Epidermal melanocyte (primary cell): ENCODE measurements at regions not wholly inside any gene's neighbourhood (a gene's known extent, or its start where the extent isn't known, plus 50 kb on each side); places are given as distances from the start of the nearest gene placed in this dataset.

Source experiments
- DNase-seq: peaks from one replicate; pipeline ENCODE4 v3.0.0; 2011; ENCODE audit warnings: low spot score; ENCODE audit not compliant: insufficient read length

DNA sequence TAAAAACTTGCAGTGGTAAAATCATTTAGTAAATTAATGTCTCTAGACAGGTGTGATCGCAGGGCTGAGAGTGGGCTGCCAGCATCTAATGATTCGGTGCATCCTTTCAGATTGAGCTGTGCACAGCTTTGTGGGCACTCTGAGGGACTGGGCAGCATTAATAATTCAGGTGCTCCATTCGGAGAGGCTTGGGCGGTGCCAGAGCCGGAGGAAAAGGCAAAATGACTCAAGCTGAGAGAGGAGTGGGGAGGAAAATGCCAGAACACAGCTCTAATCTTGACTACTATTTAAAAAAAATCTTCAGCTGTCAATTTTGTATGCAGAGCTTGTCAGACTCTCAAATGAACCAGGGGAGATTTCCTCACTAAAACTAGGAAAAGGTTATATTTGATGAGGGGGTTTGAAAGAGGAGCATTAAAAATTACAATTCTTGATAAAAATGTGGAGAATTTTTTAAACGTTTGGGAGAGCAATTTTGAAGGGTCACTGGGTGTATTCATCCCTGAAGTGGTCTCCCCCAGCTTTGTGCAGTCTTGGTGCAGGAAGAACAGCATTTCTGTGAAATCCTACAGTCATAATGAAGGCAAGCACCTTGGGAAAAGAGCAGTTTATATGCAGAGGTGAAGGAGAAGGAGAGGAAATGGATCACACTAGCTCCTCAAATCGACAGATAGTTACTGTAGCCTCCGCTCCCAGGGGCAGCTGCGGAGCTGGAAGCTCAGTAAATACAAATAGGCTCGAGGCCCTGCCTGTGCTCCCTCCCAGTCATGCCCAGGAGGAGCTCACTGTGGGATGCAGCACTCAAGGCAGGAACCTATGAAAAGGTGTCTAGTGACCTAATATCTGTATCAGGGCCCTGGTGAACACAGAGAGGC, 535.4 kb upstream of the RAB6C start:
- no peak for DNase-seq

DNA sequence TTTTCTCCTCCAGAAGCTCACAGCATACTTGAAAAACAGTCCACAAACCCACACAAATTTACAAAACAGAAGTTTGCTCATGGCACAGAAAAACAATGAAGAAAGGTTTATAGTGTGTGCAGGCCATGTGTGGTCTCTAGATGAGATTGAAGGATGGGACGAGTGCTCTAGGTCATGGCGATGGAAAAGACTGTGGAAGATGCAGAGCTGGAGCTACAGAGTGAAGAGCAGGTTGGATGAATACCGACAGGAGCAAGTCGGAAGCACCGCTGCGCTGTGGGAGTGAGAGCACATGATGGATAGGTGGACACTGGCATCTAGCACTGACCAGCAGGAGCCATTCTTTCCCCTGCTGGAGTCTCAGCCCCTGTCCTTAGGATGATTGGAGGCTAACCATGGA, 534.7 kb upstream of the RAB6C start:
- DNase-seq = no peak

DNA sequence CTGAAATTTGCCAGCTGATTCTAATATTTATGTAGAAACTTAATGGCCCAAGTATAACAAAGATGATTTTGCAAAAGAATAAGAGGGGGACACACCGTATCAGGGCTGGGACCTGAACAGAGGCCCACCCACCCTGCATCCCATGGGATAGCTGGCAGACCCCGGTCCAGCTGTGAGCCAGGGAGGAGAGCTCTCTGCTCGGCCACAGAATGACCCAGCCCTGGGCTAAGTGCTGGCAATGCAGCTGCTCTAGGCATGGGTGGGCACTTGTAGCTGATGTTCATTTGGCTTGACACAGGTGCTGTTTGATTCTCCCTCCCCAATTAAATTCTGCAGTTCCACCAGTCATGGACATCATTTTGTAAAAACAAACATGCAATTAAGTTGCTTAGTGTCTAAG, 522.8 kb upstream of the RAB6C start:
- DNase-seq = no peak

DNA sequence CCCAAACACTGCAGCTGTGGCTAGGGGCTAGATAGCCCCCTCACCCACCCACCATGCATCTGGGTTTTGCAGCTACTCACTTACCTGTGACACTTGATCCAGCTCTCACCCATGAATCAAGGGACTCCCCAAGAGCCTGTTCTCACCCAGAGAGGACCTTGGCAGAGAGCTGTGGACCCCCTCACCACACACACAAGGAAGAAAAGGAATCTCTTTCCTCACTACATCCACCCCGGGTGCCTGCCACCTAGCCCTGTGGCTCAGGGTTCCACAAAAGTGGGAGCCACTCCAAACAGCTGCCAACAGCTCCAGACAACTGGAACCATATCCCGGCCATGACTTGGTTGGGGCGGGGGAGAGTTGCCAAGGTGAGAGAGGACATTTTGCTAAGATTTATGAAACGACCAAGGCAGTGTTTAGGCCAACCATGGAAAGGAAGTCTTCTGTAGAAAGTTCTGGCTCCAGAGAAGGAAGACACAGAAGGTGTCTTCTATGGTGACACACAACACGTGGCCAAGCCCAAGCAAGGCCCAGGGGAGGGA, 522.1 kb upstream of the RAB6C start:
- DNase-seq = no peak

DNA sequence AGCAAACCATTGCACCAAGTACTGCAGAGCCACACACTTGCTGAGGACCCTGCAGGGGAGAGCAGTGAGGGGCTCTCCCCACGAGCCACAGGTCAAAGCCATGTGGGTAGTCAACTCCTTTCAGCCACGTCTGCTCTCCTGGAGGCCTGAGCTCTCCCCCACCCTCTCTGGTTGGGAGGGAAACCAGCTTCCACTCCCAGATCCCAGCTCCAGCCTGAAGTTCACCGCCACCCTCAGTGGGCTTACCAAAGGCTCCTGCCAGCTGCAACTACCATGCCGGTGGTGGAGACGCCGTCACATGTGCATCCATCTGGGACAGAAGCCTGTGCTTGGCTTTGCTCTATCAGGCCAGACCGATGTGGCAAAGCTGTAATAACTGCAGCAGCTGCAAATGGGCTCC, 521.5 kb upstream of the RAB6C start:
- no peak for DNase-seq

DNA sequence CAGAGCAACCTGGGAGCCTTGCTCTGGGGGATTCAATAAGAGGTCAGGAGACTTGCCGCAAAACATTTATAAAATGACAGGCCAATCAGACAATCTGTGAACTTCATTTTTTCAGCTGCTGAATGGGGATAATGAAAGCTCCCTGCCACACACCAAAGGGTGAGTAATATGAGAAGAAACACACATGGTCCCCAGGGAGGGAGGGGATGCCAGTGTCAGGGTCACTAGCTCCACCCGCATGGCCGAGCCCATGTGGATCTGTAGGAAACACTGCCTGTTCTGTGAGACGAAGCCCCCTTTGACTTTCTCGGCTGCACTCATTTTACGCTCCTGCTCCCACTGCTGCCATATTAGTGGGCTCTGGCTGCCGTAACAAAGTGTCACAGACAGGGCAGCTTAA, 521.0 kb upstream of the RAB6C start:
- DNase-seq = no peak

DNA sequence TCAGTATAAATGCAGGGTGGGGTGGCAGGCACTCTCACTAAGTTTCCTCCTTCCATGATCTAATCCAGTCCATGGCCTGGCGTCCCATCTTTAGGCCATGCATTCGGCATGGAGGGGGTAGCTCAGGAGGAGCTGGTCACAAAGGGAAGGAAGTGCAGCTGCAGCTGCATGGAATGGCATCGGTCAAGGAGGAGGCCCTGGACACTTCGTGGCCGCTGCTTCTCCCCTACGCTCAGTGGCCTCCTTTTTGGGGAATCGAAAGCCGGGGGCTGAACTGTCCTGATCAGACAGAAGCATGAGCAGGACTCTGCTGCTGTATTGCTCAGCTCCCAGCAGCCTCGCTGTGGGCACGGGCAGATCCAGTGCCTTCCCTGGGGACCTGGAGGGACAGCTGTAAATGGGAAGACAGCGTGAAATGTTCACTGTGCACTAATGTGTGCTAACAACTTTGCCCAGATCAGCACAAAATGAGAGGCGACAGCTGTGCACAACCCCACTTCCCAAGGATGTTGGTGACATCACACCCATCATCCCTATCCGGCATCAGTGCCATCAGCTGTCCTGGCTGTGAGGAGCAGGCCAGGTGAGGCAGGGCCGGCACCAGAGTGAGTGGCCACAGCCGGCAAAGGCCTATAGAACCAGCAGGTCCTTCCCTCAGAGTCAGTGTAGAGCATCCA, 520.1 kb upstream of the RAB6C start:
- DNase-seq = no peak

DNA sequence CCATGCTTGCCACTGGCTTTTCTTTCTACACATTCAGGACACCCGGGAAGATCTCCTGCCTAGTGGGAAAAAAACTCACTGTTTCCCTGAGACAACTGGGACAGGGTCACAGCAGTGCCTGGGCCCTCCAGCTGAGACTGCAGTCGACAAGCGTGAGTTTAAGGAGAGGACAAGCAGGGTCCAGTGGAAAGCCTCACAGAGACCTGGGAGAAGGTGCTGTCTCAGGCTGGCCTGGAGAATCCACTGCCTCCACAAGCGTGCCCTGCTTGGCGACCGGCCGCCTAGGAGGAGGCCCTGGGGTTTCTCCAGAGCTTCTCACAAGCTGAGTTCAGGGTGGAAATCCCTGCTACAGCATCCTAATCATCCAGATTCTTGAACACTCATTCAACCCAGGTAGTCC, 519.6 kb upstream of the RAB6C start:
- DNase-seq = no peak

DNA sequence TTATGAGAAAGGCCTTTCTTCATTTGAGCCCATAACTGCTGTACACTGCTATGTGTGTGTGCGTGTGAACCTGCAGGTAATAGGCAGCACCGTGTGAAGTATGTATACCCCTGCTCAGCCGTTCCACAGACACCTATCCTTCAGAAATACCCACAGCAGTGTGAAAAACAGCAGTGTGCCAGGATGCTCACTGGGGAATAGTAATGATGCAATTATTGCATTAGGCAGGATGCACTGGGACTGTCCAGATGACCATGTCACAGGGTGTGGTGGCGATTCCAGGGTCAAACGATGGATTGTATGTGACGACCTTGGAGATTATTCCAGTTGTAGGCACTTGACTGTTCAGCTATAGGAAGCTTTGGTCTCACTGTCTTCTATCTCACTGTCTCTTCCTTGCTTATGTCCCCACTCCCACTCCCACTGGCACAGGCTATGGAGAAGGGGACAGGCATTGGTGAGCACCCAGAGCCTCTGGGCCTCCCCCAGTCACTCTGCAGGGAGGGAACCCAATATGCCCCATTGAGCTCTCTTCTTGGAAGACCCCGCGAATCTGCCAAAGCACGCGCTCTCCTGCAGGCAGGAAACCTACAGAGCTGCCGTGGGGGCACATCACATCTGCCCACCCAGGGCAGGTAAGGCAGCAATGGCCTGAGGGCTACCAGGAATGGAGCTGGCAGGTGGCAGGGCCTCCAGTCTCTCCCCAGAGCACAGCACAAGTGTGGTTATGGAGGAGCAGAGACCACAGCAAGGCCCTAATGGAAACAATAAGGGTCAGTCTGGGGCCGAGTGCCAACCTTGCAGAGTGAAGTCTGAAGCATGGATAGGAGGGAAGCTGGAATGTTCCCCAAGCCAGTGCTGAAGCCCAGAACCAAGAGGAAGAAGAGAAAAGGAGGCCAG, 518.9 kb upstream of the RAB6C start:
- no peak for DNase-seq

DNA sequence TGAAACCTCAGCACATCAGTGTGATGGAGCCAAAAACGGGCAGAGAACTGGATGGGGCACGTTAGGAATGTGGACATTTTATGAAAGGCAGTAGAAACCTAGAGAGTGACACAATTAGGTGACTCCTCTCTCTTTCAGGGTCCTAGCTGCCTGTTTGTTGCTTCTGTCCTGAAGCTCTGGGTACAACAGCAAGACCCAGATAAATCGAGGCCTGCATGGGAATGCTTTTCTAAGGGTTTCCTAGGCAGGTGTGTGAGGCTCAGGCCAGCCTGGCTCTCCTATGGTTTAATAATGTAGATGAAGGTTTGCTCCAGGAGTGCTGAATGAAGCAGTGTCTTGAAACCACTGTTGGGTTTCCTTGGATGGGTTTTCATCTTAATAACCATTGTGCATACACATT, 517.1 kb upstream of the RAB6C start:
- DNase-seq = no peak

DNA sequence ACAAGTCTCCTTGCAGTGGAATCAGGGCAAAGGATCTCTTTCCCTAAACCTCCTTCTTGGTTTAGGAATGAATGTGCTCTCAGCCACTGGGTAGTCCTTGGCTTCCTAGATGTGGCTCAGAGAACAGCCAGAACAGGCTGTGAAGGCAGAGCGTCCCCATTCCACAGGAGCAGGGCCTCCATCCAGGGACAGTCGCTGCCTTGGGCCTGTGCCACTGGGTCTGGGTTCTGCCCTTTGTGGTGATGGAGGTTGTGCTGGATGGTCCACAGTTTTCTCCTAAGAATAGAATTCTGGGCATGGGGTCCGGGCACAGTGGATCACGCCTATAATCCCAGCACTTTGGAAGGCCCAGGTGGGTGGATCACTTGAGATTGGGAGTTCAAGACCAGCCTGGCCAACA, 516.5 kb upstream of the RAB6C start:
- DNase-seq = no peak

DNA sequence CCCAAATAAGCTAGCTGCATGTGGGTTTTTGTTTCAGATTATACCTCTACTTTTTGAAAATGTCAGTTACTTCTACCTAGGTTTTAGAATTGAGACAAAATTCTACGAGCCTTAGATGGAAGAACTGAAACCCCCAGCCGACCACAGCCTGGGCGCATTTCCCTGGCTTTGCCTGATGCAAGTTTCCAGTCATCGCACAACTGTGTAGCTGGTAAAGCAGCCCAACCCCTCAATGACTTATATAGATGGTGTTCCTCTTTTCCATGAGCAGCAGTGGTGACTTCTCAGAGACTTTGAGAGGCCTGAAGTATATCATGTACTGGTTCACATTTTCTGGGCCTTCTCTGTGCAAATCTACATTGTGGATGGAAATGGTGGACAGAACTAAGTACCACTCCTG, 515.4 kb upstream of the RAB6C start:
- no peak for DNase-seq

DNA sequence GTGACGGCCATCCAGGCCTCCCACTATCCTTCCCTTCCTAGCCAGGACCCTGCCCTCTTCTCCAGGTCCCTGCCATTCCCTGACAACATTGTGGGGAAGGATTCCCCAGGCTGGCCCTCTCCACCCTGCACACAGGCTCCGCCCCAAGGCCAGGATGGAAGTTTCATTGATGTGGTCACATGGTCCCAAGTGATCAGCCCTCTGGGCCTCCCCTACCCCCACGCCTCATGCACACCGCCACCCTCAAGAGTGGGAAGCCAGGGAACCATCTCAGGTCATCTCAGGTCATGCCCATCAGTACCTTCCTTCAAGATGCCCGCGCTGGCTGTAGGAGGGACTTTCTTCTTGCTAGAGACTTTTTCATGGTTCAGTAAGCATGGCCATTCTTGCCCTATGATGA, 514.8 kb upstream of the RAB6C start:
- no peak for DNase-seq

DNA sequence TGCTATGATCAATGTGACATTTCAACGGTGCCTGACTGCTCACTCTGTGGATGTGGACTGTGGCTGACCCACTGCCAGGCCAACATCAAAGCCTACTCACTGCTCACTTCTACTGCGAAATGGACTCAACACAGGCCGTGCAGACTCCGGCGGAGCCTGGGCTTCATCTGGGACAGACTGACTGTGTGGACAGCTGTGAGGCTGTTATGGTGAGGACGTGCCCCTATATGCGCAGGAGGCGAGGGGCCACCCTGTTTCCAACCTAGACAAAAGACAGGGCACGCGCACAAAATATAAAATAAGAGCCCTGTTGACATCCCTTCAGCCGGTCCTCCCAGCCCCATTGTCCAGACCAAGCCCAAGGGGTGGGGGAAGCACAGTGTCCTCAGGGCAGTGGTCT, 514.4 kb upstream of the RAB6C start:
- DNase-seq = no peak

DNA sequence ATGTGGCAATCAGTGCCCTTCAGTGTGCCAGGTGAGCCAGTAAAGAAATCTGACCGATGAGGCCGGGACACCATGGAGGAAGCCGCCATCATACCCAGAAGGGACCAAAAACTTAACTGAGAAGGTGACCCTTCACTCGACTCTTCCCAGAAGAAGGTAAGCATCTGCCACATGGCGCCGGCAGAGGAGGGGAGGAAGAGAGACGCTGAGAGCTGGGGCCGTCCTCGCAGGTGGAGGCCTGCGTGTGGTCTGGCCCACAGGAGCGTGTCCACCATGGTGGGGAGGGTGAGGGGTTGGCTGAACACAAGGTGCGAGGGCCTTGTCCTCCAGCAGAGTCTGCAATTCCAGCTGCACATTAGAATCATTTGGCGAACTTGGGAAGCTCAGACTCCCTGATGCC, 513.1 kb upstream of the RAB6C start:
- no peak for DNase-seq

DNA sequence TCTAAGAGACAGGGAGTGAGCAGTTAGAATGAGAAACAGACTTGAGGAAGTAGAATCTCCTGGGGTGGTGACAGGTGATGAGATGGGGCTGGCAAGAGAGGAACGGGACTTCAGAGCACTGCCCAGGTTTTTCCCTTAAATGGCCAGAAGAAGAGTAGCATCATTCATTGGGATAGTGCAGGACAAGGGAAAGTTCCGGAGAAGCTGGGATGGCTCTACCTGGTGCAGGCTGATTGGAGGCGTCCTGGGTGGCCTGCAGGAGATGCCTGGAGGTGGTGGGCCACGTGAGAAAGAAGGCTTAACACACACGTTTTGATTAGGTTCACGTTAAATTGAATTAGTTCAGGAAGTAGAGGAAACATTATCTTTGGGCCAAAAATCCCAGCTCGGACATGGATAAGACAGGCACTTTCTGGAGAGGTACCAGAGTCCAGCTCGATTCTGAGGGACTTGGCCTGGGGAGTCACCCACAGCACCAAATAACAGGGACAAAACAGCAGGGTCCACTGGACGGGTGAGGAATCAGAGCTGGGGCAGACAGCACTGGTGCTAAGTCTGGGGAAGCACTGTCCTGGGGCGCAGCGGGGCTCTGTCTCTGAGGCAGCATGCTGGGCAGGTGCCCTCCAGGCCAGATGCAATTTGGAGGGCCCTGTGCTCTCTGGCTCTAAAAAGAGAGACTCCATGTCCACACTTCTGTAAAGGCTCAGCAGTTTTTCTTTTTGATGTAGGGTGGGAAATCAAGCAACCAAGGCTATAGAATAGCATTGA, 512.3 kb upstream of the RAB6C start:
- DNase-seq = no peak

DNA sequence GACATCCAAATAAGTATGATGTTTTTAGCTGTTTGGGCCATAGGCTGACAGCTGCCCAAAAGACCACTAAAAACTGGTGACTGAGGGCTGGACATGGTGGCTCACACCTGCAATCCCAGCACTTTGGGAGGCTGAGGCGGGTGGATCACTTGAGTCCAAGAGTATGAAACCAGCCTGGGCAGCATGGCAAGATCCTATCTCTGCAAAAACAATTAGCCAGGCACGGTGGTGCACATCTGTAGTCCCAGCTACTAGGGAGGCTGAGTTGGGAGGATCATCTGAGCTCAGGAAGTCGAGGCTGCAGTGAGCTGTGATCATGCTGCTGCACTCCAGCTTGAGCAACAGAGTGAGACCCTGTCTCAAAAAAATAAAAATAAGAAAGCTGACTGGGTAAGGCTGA, 511.5 kb upstream of the RAB6C start:
- DNase-seq = no peak

DNA sequence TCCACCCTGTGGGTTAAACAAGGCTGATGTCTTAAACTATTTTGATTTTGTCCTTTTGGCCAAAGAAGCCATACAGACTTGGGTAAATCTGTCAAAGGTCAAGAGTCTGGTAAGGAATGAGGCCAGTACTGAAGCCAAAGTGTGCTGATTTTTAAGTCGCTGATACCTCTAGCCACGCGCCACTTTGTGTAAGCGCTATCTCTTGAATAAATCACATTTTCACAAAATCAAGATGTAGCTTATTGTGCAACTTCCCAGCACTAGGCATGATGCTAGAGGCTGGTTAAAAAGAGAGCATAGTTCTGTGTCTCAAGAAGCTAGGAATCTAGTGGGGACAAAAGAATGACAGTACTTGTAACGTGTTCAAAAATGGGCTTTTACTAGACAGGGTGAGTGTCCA, 510.6 kb upstream of the RAB6C start:
- DNase-seq = no peak

DNA sequence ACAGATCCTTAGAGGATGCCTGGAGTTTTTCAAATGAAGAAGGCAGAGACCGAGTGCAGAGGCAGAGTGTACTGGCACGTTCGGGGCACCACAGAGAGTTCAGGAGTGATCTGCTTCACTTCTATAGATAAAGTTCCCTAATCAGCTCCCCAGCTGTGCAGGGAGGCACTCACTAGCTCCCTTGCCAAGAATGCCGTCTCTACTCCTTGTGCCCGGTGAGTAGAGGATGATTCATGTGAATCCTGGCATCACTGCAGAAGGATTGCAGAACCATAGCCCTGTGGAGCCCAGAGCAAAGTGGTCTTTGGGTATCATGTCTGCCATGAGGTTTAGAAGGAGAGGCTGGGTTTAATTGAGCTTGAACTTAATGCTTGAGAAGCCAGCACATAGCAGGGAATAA, 510.1 kb upstream of the RAB6C start:
- DNase-seq = no peak

DNA sequence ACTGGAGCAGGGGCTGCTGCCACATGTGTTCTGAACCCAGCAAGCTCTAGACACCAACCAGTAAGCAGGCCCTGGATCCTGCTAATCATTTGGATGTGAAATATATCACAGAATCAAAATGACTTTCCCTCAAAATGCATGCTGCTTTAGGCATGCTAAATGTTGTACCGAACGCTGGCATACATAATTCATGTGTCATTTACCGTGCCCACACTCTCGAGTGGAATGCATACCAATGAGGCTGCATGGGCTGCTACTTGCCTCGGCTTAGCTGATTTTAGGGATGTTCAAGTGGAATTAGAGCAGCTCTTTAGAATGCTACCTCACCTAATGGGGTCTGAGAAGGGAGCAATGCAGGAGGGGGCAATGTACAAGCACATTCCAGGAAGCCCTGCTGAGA, 509.6 kb upstream of the RAB6C start:
- DNase-seq = no peak

DNA sequence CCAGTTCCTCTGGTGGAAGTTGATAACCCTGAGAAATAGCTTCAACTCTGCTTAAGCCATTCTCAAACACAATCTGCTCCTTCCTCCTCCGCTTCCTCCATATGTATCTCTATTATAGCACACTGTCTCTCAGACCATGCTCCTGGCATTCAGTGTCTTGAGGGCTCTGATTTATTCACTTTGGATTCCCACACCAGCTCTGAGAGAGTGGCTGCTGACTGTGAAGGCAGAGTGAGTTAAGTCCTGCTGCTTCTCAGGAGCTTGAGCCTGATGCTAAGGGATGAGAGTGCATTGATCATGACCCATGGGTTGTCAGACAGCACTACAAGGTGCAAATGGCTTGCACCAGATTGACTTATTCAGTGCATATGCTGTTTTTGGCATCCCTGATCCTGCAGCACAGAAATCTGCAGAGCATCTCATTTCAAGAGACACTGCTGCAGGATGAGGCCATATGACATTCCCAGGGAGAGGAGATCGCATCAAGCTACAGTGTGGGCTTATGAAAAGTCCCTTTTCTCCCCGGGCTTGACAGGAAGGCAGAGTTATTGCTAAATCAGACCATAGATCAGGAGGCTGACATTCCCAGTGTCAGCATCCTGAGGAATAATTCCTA, 500.5 kb upstream of the RAB6C start:
- no peak for DNase-seq
